ENCODE measurements at regions not wholly inside any gene's neighbourhood (a gene's known extent, or its start where the extent isn't known, plus 50 kb on each side); places are given as distances from the start of the nearest gene placed in this dataset.

GRCh38 chr2:16338026-16338425 is 327.6 kb downstream of the CYRIA start:
- no peaks in the 10 kb centered on the region for H4K20me1 ChIP-seq (ENCODE audit: control insufficient read depth, insufficient read depth, insufficient read length)
- no peak overlapping the region for H3K27ac Mint-ChIP-seq
- H3K27ac ChIP-seq (ENCODE audit: insufficient read length, low read depth, low read length) = no peak overlapping the region

More at GRCh38 chr2:16338026-16338425, 327.6 kb downstream of the CYRIA start:
- no peak overlapping the region for H3K18ac ChIP-seq (ENCODE audit: insufficient read length, low read depth, low read length)
- no peaks in the 10 kb centered on the region for H3K79me2 ChIP-seq (ENCODE audit: insufficient read depth, low read length)
- H3K9me3 Mint-ChIP-seq = peaks cover 8 to 12% of the 10 kb centered on the region in 2 experiments
- no peak overlapping the region for H3K4me3 Mint-ChIP-seq
- H2BK15ac ChIP-seq (ENCODE audit: low read depth, low read length) = no peak overlapping the region
- no peak overlapping the region for H2BK120ac ChIP-seq (ENCODE audit: low read depth, low read length, poor library complexity, severe bottlenecking)
- no peak overlapping the region for H2BK12ac ChIP-seq (ENCODE audit: insufficient read length, low read depth, low read length)
- DNase-seq = no peak
- no peak overlapping the region for H2AK5ac ChIP-seq (ENCODE audit: insufficient read length, low read length)
- no peak overlapping the region for H3K4ac ChIP-seq (ENCODE audit: low read depth, low read length)
- H3K79me1 ChIP-seq (ENCODE audit: insufficient read depth, low read depth, low read length, poor library complexity, severe bottlenecking) = no peaks in the 10 kb centered on the region
- H3K9me3 ChIP-seq (ENCODE audit: control insufficient read depth, low read depth, low read length) = no peaks in the 10 kb centered on the region
- no peaks in the 10 kb centered on the region for H3K23me2 ChIP-seq (ENCODE audit: insufficient read length, low read depth, low read length, poor library complexity, severe bottlenecking)
- H3K4me1 ChIP-seq (ENCODE audit: insufficient read depth, low read length) = no peaks in the 10 kb centered on the region
- H4K91ac ChIP-seq (ENCODE audit: insufficient read length, low read depth, low read length) = no peak overlapping the region
- H3K27me3 Mint-ChIP-seq (ENCODE audit: low read depth) = no peaks in the 10 kb centered on the region; the same call in 1 of the 2 replicates
- H2BK5ac ChIP-seq (ENCODE audit: insufficient read length, low read length) = no peak overlapping the region
- no peak overlapping the region for H2BK20ac ChIP-seq (ENCODE audit: low read depth, low read length, poor library complexity, severe bottlenecking)
- no peak overlapping the region for H4K5ac ChIP-seq (ENCODE audit: insufficient read length, low read depth, low read length)
- peaks cover 0 to 6% (median 0%) of the 10 kb centered on the region in 3 experiments; a peak in 2 of 7 replicates for H3K36me3 Mint-ChIP-seq (ENCODE audit: insufficient read depth in 1 of 3, low read depth in 3 of 3)
- H2AFZ ChIP-seq (ENCODE audit: low read length) = no peak overlapping the region
- no peaks in the 10 kb centered on the region for H3K27me3 ChIP-seq (ENCODE audit: insufficient read depth, low read length)
- H3K4me1 Mint-ChIP-seq = peaks cover 3 to 9% of the 10 kb centered on the region in 2 experiments; a peak in 1 of 4 replicates
- no peak overlapping the region for H3K23ac ChIP-seq (ENCODE audit: insufficient read length, low read depth, low read length)
- H3K14ac ChIP-seq (ENCODE audit: insufficient read depth, low read length) = no peak overlapping the region
- H4K8ac ChIP-seq (replicated peaks; ENCODE audit: insufficient read length, low read depth, low read length) = no peak overlapping the region
- no peak overlapping the region for H3T11ph ChIP-seq (ENCODE audit: low read length)
- no peak for TF ChIP-seq CTCF (conservative IDR thresholded peaks at IDR 0.05)
- H3K9ac ChIP-seq (ENCODE audit: extremely low read depth, insufficient read length, low read length) = no peak overlapping the region
- H3K56ac ChIP-seq (ENCODE audit: insufficient read length, low read depth, low read length) = no peak overlapping the region
- H3K4me2 ChIP-seq (ENCODE audit: insufficient read depth, insufficient read length, low read length) = no peak overlapping the region

Data from H9 (cell line).